CD4-positive, alpha-beta memory T cell (primary cell): ENCODE measurements at regions not wholly inside any gene's neighbourhood (a gene's known extent, or its start where the extent isn't known, plus 50 kb on each side); places are given as distances from the start of the nearest gene placed in this dataset.
"Not testable (repeated sequence)": the region's sequence is repeated elsewhere in the genome, so short reads cannot be mapped to it uniquely, and the experiment has no call there.

ENCODE experiments used
- CTCF ChIA-PET: fragments of 350-600 bp; sonication (Branson Sonifier 250); formaldehyde crosslinking; loops from one replicate; lab custom pipeline; 2021; ENCODE audit warnings: inconsistent platforms; ENCODE audit not compliant: partially characterized antibody; lab: Charles Lee
- POLR2A ChIA-PET: fragments of 350-600 bp; sonication (Branson Sonifier 250); formaldehyde crosslinking; loops from one replicate; lab custom pipeline; 2021; ENCODE audit not compliant: partially characterized antibody; lab: Charles Lee
- DNase-seq, 5 donors: peaks; one replicate each; pipeline versions ENCODE4 v3.0.0 to v3.0.0-alpha.2; 2020 to 2022; ENCODE audit warnings: mixed read lengths in 1 of 5
- H3K27ac ChIP-seq: one replicate; pipeline ENCODE4 v1.7.0; 2013; ENCODE audit warnings: low read depth, low read length
- H3K27me3 ChIP-seq: 2 replicates; pipeline ENCODE4 v1.7.0; 2013; ENCODE audit warnings: mild to moderate bottlenecking, low read length, moderate library complexity; ENCODE audit not compliant: insufficient read depth
- H3K36me3 ChIP-seq: 2 replicates; pipeline ENCODE4 v1.7.0; 2013; ENCODE audit warnings: mild to moderate bottlenecking, low read length, moderate library complexity; ENCODE audit not compliant: insufficient read depth
- H3K4me1 ChIP-seq: 2 replicates; pipeline ENCODE4 v1.7.0; 2013; ENCODE audit warnings: mild to moderate bottlenecking, low read length, moderate library complexity; ENCODE audit not compliant: insufficient read depth
- H3K4me3 ChIP-seq, 2 donors: one replicate each; pipeline ENCODE4 v1.7.0; 2013; ENCODE audit warnings: low read length in 2 of 2, mild to moderate bottlenecking in 1 of 2
- H3K9me3 ChIP-seq, 2 donors: one replicate each; pipeline ENCODE4 v1.7.0; 2013; ENCODE audit warnings: low read length in 2 of 2, control low read depth in 1 of 2; ENCODE audit not compliant: control insufficient read depth in 1 of 2
- H3K27ac Mint-ChIP-seq, 7 donors: one replicate each; pipeline ENCODE4 v1.8.0; 2020 to 2021; ENCODE audit warnings: mixed read lengths in 7 of 7, mild to moderate bottlenecking in 6 of 7, inconsistent platforms in 3 of 7, moderate library complexity in 3 of 7
- H3K27me3 Mint-ChIP-seq, 2 donors: one replicate each; pipeline ENCODE4 v1.8.0; 2020 to 2021; ENCODE audit warnings: mixed read lengths in 2 of 2
- H3K36me3 Mint-ChIP-seq, 2 donors: one replicate each; pipeline ENCODE4 v1.8.0; 2020 to 2021; ENCODE audit warnings: mixed read lengths in 2 of 2, inconsistent platforms in 1 of 2, mild to moderate bottlenecking in 1 of 2
- H3K4me1 Mint-ChIP-seq, 4 donors: one replicate each; pipeline ENCODE4 v1.8.0; 2020 to 2021; ENCODE audit warnings: mixed read lengths in 4 of 4, mild to moderate bottlenecking in 1 of 4
- H3K4me3 Mint-ChIP-seq, 8 donors: one replicate each; pipeline ENCODE4 v1.8.0; 2020 to 2021; ENCODE audit warnings: mixed read lengths in 8 of 8, mild to moderate bottlenecking in 7 of 8, moderate library complexity in 6 of 8, inconsistent platforms in 3 of 8
- H3K9me3 Mint-ChIP-seq, 8 donors: one replicate each; pipeline ENCODE4 v1.8.0; 2020 to 2021; ENCODE audit warnings: mixed read lengths in 8 of 8, mild to moderate bottlenecking in 5 of 8, inconsistent platforms in 3 of 8, moderate library complexity in 1 of 8
- intact Hi-C: fragments of 100-400 bp; cut with micrococcal nuclease; formaldehyde crosslinking; loops from one replicate; pipeline ENCODE4 v1.15.1; 2023

GRCh38 chrY:13627323-13627722 lies 76.4 kb upstream of the TMSB4Y start:
- intact Hi-C loops, H3K4me1 ChIP-seq, H3K9me3 ChIP-seq, H3K27ac Mint-ChIP-seq, H3K27ac ChIP-seq, CTCF ChIA-PET, H3K9me3 Mint-ChIP-seq, POLR2A ChIA-PET, DNase-seq, H3K27me3 Mint-ChIP-seq, H3K4me3 ChIP-seq, H3K4me1 Mint-ChIP-seq, H3K36me3 ChIP-seq, H3K4me3 Mint-ChIP-seq, H3K27me3 ChIP-seq, H3K36me3 Mint-ChIP-seq: not testable (repeated sequence)

GRCh38 chrY:13615943-13616304 lies 87.8 kb upstream of the TMSB4Y start:
- H3K27me3 Mint-ChIP-seq = peaks cover 2 to 4% of the 10 kb centered on the region in 2 donors
- no peaks in the 10 kb centered on the region for H3K4me1 Mint-ChIP-seq
- H3K4me3 ChIP-seq = no peak overlapping the region
- DNase-seq = no peak
- no peak overlapping the region for H3K4me3 Mint-ChIP-seq
- no peak overlapping the region for H3K27ac ChIP-seq
- no peaks in the 10 kb centered on the region for H3K27me3 ChIP-seq
- no peaks in the 10 kb centered on the region for H3K36me3 ChIP-seq
- ChIA-PET CTCF (no interaction called here), POLR2A (no interaction called here)
- H3K27ac Mint-ChIP-seq = no peak overlapping the region
- no peaks in the 10 kb centered on the region for H3K9me3 ChIP-seq
- no peaks in the 10 kb centered on the region for H3K4me1 ChIP-seq
- H3K36me3 Mint-ChIP-seq = no peaks in the 10 kb centered on the region
- no peaks in the 10 kb centered on the region for H3K9me3 Mint-ChIP-seq
- intact Hi-C loops = no loop called here

GRCh38 chrY:13615301-13615942 lies 88.3 kb upstream of the TMSB4Y start:
- Histone ChIP-seq H3K4me3 (no peak overlapping the region), H3K36me3 (no peaks in the 10 kb centered on the region), H3K27me3 (no peaks in the 10 kb centered on the region), H3K27ac (no peak overlapping the region), H3K4me1 (no peaks in the 10 kb centered on the region), H3K9me3 (no peaks in the 10 kb centered on the region)
- CTCF ChIA-PET = no interaction called here
- intact Hi-C loops = no loop called here
- Mint-ChIP-seq H3K4me1 (no peaks in the 10 kb centered on the region), H3K36me3 (no peaks in the 10 kb centered on the region), H3K4me3 (no peak overlapping the region), H3K27ac (no peak overlapping the region), H3K9me3 (no peaks in the 10 kb centered on the region), H3K27me3 (peaks cover 2 to 4% of the 10 kb centered on the region in 2 donors)
- no peak for DNase-seq
- POLR2A ChIA-PET = no interaction called here

- Histone ChIP-seq H3K27ac (no peak overlapping the region), H3K4me1 (no peaks in the 10 kb centered on the region), H3K4me3 (no peak overlapping the region), H3K9me3 (no peaks in the 10 kb centered on the region), H3K27me3 (no peaks in the 10 kb centered on the region), H3K36me3 (no peaks in the 10 kb centered on the region)
- H3K36me3 Mint-ChIP-seq = no peaks in the 10 kb centered on the region
- no peaks in the 10 kb centered on the region for H3K9me3 Mint-ChIP-seq
- no peak for DNase-seq
- H3K4me1 Mint-ChIP-seq = no peaks in the 10 kb centered on the region
- ChIA-PET POLR2A (no interaction called here), CTCF (no interaction called here)
- H3K27me3 Mint-ChIP-seq = peaks cover 2 to 4% of the 10 kb centered on the region in 2 donors
- H3K27ac Mint-ChIP-seq = no peak overlapping the region
- intact Hi-C loops = no loop called here
- H3K4me3 Mint-ChIP-seq = no peak overlapping the region
These were observed 90.8 kb upstream of the TMSB4Y start for GRCh38 chrY:13612916-13613315.

GRCh38 chrY:13611965-13612364 lies 91.7 kb upstream of the TMSB4Y start:
- ChIA-PET CTCF (no interaction called here), POLR2A (no interaction called here)
- Histone ChIP-seq H3K27ac (no peak overlapping the region), H3K9me3 (no peaks in the 10 kb centered on the region), H3K4me1 (no peaks in the 10 kb centered on the region), H3K27me3 (no peaks in the 10 kb centered on the region), H3K36me3 (no peaks in the 10 kb centered on the region), H3K4me3 (no peak overlapping the region)
- H3K27ac Mint-ChIP-seq = no peak overlapping the region
- H3K36me3 Mint-ChIP-seq = no peaks in the 10 kb centered on the region
- H3K27me3 Mint-ChIP-seq = peaks cover 2 to 4% of the 10 kb centered on the region in 2 donors
- no peak overlapping the region for H3K4me3 Mint-ChIP-seq
- no peak for DNase-seq
- H3K4me1 Mint-ChIP-seq = no peaks in the 10 kb centered on the region
- H3K9me3 Mint-ChIP-seq = no peaks in the 10 kb centered on the region
- intact Hi-C loops = no loop called here

- intact Hi-C loops = no loop called here
- ChIA-PET POLR2A (no interaction called here), CTCF (no interaction called here)
- Mint-ChIP-seq H3K27me3 (peaks cover 0 to 2% of the 10 kb centered on the region in 2 donors), H3K4me3 (no peak overlapping the region), H3K36me3 (no peaks in the 10 kb centered on the region), H3K9me3 (no peaks in the 10 kb centered on the region), H3K27ac (no peak overlapping the region), H3K4me1 (no peaks in the 10 kb centered on the region)
- no peak for DNase-seq
- Histone ChIP-seq H3K4me3 (no peak overlapping the region), H3K27me3 (no peaks in the 10 kb centered on the region), H3K36me3 (no peaks in the 10 kb centered on the region), H3K27ac (no peak overlapping the region), H3K4me1 (no peaks in the 10 kb centered on the region), H3K9me3 (no peaks in the 10 kb centered on the region)
These were observed 111.2 kb upstream of the TMSB4Y start for GRCh38 chrY:13592450-13592849.

GRCh38 chrY:13570931-13571330 lies 91.1 kb upstream of the UTY start:
- H3K4me3 ChIP-seq, H3K27ac Mint-ChIP-seq, H3K9me3 ChIP-seq, H3K27me3 Mint-ChIP-seq, H3K36me3 ChIP-seq, H3K4me1 Mint-ChIP-seq, H3K27ac ChIP-seq, H3K4me3 Mint-ChIP-seq, DNase-seq, POLR2A ChIA-PET, H3K27me3 ChIP-seq, H3K36me3 Mint-ChIP-seq, H3K9me3 Mint-ChIP-seq, intact Hi-C loops, CTCF ChIA-PET, H3K4me1 ChIP-seq: not testable (repeated sequence)

GRCh38 chrY:13567186-13567585 lies 87.4 kb upstream of the UTY start:
- H3K36me3 ChIP-seq = no peaks in the 10 kb centered on the region
- no peak overlapping the region for H3K4me3 Mint-ChIP-seq
- ChIA-PET CTCF (no interaction called here), POLR2A (no interaction called here)
- no peaks in the 10 kb centered on the region for H3K36me3 Mint-ChIP-seq
- no peak for DNase-seq
- intact Hi-C loops = no loop called here
- no peak overlapping the region for H3K4me3 ChIP-seq
- no peaks in the 10 kb centered on the region for H3K4me1 Mint-ChIP-seq
- H3K4me1 ChIP-seq = no peaks in the 10 kb centered on the region
- H3K27ac Mint-ChIP-seq = no peak overlapping the region
- no peak overlapping the region for H3K27ac ChIP-seq
- H3K27me3 ChIP-seq = no peaks in the 10 kb centered on the region
- peaks cover 2% of the 10 kb centered on the region in 2 donors for H3K27me3 Mint-ChIP-seq
- no peaks in the 10 kb centered on the region for H3K9me3 Mint-ChIP-seq
- H3K9me3 ChIP-seq = no peaks in the 10 kb centered on the region
